HepG2 (cell line): ENCODE measurements at regions not wholly inside any gene's neighbourhood (a gene's known extent, or its start where the extent isn't known, plus 50 kb on each side); places are given as distances from the start of the nearest gene placed in this dataset.

ENCODE experiments used
- CEBPB ChIP-seq: IDR thresholded peaks from 2 replicates; pipeline ENCODE4 v1.6.1; 2011; ENCODE audit warnings: low read depth, low read length, improper control_type of control experiment, borderline replicate concordance
- ERF ChIP-seq: IDR thresholded peaks from 2 replicates; pipeline ENCODE4 v1.6.1; 2018; ENCODE audit warnings: missing biosample characterization, missing genetic modification reagents
- GZF1 ChIP-seq: sonication (generic); formaldehyde crosslinking; IDR thresholded peaks from 2 replicates; pipeline ENCODE4 v1.5.1; 2020; ENCODE audit warnings: mild to moderate bottlenecking, missing genetic modification reagents
- RBFOX2 ChIP-seq: fragments of 200-400 bp; formaldehyde crosslinking; IDR thresholded peaks from 2 replicates; pipeline ENCODE4 v1.6.1; 2017; ENCODE audit warnings: low read depth, mild to moderate bottlenecking, low read length
- REXO4 ChIP-seq: sonication (generic); formaldehyde crosslinking; IDR thresholded peaks from 2 replicates; pipeline ENCODE4 v1.8.0; 2022; ENCODE audit warnings: missing genetic modification reagents, mild to moderate bottlenecking, borderline replicate concordance
- SATB2 ChIP-seq: sonication (generic); formaldehyde crosslinking; IDR thresholded peaks from 2 replicates; pipeline ENCODE4 v1.5.0; 2020; ENCODE audit warnings: missing genetic modification reagents
- TARDBP ChIP-seq: sonication (generic); formaldehyde crosslinking; IDR thresholded peaks from 2 replicates; pipeline ENCODE4 v1.8.0; 2022; ENCODE audit warnings: mild to moderate bottlenecking, missing genetic modification reagents
- ZFP1 ChIP-seq: IDR thresholded peaks from 2 replicates; pipeline ENCODE4 v1.6.1; 2016
- ZNF292 ChIP-seq: sonication (generic); formaldehyde crosslinking; IDR thresholded peaks from 2 replicates; pipeline ENCODE4 v1.8.1; 2022; ENCODE audit warnings: mild to moderate bottlenecking, low read depth, missing genetic modification reagents, borderline replicate concordance
- ZNF614 ChIP-seq: IDR thresholded peaks from 2 replicates; pipeline ENCODE4 v1.6.1; 2018; ENCODE audit warnings: missing biosample characterization, missing genetic modification reagents, inconsistent platforms, borderline replicate concordance
- ZNF772 ChIP-seq: sonication (generic); formaldehyde crosslinking; IDR thresholded peaks from 2 replicates; pipeline ENCODE4 v1.5.0; 2020; ENCODE audit warnings: mild to moderate bottlenecking, missing genetic modification reagents
- TF ChIP-seq, protein P1 (sequence below), 2 experiments: sonication (generic) in 1 of 2; formaldehyde crosslinking in 1 of 2; IDR thresholded peaks; 2 replicates each; pipeline versions ENCODE4 v1.4.0 to v1.6.1; 2016 to 2020; ENCODE audit warnings: borderline replicate concordance in 1 of 2, low read depth in 1 of 2, mild to moderate bottlenecking in 1 of 2, missing genetic modification reagents in 1 of 2
- TF ChIP-seq, protein P2 (sequence below): sonication (generic); formaldehyde crosslinking; IDR thresholded peaks from 2 replicates; pipeline ENCODE4 v1.4.0; 2020; ENCODE audit warnings: missing genetic modification reagents, mild to moderate bottlenecking, borderline replicate concordance
- TF ChIP-seq, protein P3 (sequence below): sonication (generic); formaldehyde crosslinking; IDR thresholded peaks from 2 replicates; pipeline ENCODE4 v1.4.0; 2020; ENCODE audit warnings: low read depth, mild to moderate bottlenecking, missing genetic modification reagents
- TF ChIP-seq, protein P4 (sequence below): sonication (generic); formaldehyde crosslinking; IDR thresholded peaks from 2 replicates; pipeline ENCODE4 v1.9.0; 2021; ENCODE audit warnings: missing genetic modification reagents, borderline replicate concordance

DNA sequence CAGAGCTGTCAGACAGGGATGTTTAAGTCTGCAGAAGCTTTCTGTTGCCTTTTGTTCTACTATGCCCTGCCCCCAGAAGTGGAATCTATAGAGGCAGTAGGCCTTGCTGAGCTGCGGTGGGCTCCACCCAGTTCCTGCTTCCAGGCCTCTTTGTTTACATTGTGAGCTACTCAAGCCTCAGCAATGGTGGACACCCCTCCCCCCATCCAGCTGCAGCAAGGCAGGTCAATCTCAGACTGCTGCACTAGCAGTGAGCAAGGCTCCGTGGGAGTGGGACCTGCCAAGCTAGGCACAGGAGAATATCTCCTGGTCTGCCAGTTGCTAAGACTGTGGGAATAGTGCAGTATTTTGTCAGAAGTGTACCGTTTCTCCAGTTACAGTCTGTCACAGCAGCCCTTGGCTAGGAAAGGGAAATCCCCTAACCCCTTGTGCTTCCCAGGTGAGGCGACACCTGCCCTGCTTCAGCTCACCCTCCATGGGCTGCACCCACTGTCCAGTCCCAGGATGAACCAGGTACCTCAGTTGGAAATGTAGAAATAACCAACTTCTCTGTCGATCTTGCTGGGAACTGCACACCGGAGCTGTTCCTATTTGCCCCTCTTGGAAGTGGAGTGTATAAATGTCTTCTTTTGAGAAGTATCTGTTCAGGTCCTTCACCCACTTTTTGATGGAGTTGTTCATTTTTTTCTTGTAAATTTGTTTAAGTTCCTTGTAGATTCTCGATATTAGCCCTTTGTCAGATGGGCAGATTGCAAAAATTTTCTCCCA is 213.5 kb upstream of the SLC38A2 start (continued):
- TF ChIP-seq REXO4 (no peak), ZNF292 (CRISPR knock-in tag) (peak; percentile 99), ERF (CRISPR knock-in tag) (0 out of 2 replicates have a peak, but pooled peaks have one; percentile 40), ZFP1 (CRISPR knock-in tag) (0 out of 2 replicates have a peak, but pooled peaks have one; percentile 66), ZNF772 (CRISPR knock-in tag) (peak; percentile 62; the same call in 1 of the 2 replicates), RBFOX2 (no peak), CEBPB (no peak), TARDBP (CRISPR knock-in tag) (peak; percentile 72; the same call in 1 of the 2 replicates), ZNF614 (CRISPR knock-in tag) (peak; percentile 84; the same call in 1 of the 2 replicates), SATB2 (CRISPR knock-in tag) (no peak), GZF1 (CRISPR knock-in tag) (no peak)
- TF ChIP-seq, protein P1, sequence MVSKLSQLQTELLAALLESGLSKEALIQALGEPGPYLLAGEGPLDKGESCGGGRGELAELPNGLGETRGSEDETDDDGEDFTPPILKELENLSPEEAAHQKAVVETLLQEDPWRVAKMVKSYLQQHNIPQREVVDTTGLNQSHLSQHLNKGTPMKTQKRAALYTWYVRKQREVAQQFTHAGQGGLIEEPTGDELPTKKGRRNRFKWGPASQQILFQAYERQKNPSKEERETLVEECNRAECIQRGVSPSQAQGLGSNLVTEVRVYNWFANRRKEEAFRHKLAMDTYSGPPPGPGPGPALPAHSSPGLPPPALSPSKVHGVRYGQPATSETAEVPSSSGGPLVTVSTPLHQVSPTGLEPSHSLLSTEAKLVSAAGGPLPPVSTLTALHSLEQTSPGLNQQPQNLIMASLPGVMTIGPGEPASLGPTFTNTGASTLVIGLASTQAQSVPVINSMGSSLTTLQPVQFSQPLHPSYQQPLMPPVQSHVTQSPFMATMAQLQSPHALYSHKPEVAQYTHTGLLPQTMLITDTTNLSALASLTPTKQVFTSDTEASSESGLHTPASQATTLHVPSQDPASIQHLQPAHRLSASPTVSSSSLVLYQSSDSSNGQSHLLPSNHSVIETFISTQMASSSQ (IDR thresholded peaks at IDR 0.05; ENCODE audit: low read depth): no peak
- TF ChIP-seq, protein P1 (CRISPR knock-in tag; IDR thresholded peaks at IDR 0.05; ENCODE audit: borderline replicate concordance): peak; percentile 55; the same call in 1 of the 2 replicates
- TF ChIP-seq, protein P2, sequence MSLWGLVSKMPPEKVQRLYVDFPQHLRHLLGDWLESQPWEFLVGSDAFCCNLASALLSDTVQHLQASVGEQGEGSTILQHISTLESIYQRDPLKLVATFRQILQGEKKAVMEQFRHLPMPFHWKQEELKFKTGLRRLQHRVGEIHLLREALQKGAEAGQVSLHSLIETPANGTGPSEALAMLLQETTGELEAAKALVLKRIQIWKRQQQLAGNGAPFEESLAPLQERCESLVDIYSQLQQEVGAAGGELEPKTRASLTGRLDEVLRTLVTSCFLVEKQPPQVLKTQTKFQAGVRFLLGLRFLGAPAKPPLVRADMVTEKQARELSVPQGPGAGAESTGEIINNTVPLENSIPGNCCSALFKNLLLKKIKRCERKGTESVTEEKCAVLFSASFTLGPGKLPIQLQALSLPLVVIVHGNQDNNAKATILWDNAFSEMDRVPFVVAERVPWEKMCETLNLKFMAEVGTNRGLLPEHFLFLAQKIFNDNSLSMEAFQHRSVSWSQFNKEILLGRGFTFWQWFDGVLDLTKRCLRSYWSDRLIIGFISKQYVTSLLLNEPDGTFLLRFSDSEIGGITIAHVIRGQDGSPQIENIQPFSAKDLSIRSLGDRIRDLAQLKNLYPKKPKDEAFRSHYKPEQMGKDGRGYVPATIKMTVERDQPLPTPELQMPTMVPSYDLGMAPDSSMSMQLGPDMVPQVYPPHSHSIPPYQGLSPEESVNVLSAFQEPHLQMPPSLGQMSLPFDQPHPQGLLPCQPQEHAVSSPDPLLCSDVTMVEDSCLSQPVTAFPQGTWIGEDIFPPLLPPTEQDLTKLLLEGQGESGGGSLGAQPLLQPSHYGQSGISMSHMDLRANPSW: no peak
- TF ChIP-seq, protein P3, sequence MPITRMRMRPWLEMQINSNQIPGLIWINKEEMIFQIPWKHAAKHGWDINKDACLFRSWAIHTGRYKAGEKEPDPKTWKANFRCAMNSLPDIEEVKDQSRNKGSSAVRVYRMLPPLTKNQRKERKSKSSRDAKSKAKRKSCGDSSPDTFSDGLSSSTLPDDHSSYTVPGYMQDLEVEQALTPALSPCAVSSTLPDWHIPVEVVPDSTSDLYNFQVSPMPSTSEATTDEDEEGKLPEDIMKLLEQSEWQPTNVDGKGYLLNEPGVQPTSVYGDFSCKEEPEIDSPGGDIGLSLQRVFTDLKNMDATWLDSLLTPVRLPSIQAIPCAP (CRISPR knock-in tag): 0 out of 2 replicates have a peak, but pooled peaks have one; percentile 22
- TF ChIP-seq, protein P4, sequence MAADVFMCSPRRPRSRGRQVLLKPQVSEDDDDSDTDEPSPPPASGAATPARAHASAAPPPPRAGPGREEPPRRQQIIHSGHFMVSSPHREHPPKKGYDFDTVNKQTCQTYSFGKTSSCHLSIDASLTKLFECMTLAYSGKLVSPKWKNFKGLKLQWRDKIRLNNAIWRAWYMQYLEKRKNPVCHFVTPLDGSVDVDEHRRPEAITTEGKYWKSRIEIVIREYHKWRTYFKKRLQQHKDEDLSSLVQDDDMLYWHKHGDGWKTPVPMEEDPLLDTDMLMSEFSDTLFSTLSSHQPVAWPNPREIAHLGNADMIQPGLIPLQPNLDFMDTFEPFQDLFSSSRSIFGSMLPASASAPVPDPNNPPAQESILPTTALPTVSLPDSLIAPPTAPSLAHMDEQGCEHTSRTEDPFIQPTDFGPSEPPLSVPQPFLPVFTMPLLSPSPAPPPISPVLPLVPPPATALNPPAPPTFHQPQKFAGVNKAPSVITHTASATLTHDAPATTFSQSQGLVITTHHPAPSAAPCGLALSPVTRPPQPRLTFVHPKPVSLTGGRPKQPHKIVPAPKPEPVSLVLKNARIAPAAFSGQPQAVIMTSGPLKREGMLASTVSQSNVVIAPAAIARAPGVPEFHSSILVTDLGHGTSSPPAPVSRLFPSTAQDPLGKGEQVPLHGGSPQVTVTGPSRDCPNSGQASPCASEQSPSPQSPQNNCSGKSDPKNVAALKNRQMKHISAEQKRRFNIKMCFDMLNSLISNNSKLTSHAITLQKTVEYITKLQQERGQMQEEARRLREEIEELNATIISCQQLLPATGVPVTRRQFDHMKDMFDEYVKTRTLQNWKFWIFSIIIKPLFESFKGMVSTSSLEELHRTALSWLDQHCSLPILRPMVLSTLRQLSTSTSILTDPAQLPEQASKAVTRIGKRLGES (CRISPR knock-in tag): no peak
